ENCODE measurements at regions not wholly inside any gene's neighbourhood (a gene's known extent, or its start where the extent isn't known, plus 50 kb on each side); places are given as distances from the start of the nearest gene placed in this dataset.
"Not testable (repeated sequence)": the region's sequence is repeated elsewhere in the genome, so short reads cannot be mapped to it uniquely, and the experiment has no call there.

- no peak for DNase-seq
Measured at GRCh38 chrX:27136325-27136724, 326.8 kb downstream of the PPP4R3C start.

GRCh38 chrX:27132862-27133261 is 330.3 kb downstream of the PPP4R3C start:
- no peak for DNase-seq

- not testable (repeated sequence) for DNase-seq
Measured at GRCh38 chrX:27087176-27087575, 376.0 kb downstream of the PPP4R3C start.

GRCh38 chrX:27086237-27086636 is 376.9 kb downstream of the PPP4R3C start:
- DNase-seq = no peak

GRCh38 chrX:27085346-27085745 is 377.8 kb downstream of the PPP4R3C start:
- no peak for DNase-seq

GRCh38 chrX:27078371-27078770 is 384.8 kb downstream of the PPP4R3C start:
- no peak for DNase-seq

- DNase-seq = no peak
Measured at GRCh38 chrX:27057883-27058282, 405.3 kb downstream of the PPP4R3C start.

- no peak for DNase-seq
Measured at GRCh38 chrX:27039332-27039731, 423.8 kb downstream of the PPP4R3C start.

- no peak for DNase-seq
Measured at GRCh38 chrX:27008486-27008885, 454.7 kb downstream of the PPP4R3C start.

- no peak for DNase-seq
Measured at GRCh38 chrX:26999634-27000033, 463.5 kb downstream of the PPP4R3C start.

- DNase-seq = no peak
Measured at GRCh38 chrX:26958261-26958660, 504.9 kb downstream of the PPP4R3C start.

- no peak for DNase-seq
Measured at GRCh38 chrX:26954029-26954428, 509.1 kb downstream of the PPP4R3C start.

GRCh38 chrX:26952213-26952612 is 510.9 kb downstream of the PPP4R3C start:
- DNase-seq = no peak

- DNase-seq = no peak
Measured at GRCh38 chrX:26927419-26927818, 535.7 kb downstream of the PPP4R3C start.

- DNase-seq = no peak
Measured at GRCh38 chrX:26925088-26925487, 538.1 kb downstream of the PPP4R3C start.

GRCh38 chrX:26922278-26922677 is 540.9 kb downstream of the PPP4R3C start:
- DNase-seq = no peak

- DNase-seq = no peak
Measured at GRCh38 chrX:26918631-26919030, 544.5 kb downstream of the PPP4R3C start.

- DNase-seq = no peak
Measured at GRCh38 chrX:26916991-26917390, 546.1 kb downstream of the PPP4R3C start.

GRCh38 chrX:26915064-26915463 is 548.1 kb downstream of the PPP4R3C start:
- no peak for DNase-seq

- DNase-seq = no peak
Measured at GRCh38 chrX:26914232-26914631, 548.9 kb downstream of the PPP4R3C start.

- not testable (repeated sequence) for DNase-seq
Measured at GRCh38 chrX:26911785-26912184, 551.4 kb downstream of the PPP4R3C start.

GRCh38 chrX:26909728-26910127 is 553.4 kb downstream of the PPP4R3C start:
- DNase-seq = no peak

- DNase-seq = no peak
Measured at GRCh38 chrX:26908218-26908617, 554.9 kb downstream of the PPP4R3C start.

GRCh38 chrX:26889574-26889973 is 573.6 kb downstream of the PPP4R3C start:
- DNase-seq = no peak

- no peak for DNase-seq
Measured at GRCh38 chrX:26873736-26874135, 589.4 kb downstream of the PPP4R3C start.

GRCh38 chrX:26871967-26872366 is 591.2 kb downstream of the PPP4R3C start:
- DNase-seq = no peak

Data from SIG-M5 (cell line).